KBM-7 (cell line): ENCODE measurements at regions not wholly inside any gene's neighbourhood (a gene's known extent, or its start where the extent isn't known, plus 50 kb on each side); places are given as distances from the start of the nearest gene placed in this dataset.
"Not testable (repeated sequence)": the region's sequence is repeated elsewhere in the genome, so short reads cannot be mapped to it uniquely, and the experiment has no call there.

Experiments
- DNase-seq: peaks from one replicate; pipeline ENCODE4 v3.0.0-alpha.2; 2015
- in situ Hi-C: fragments of 300-500 bp; cut with MboI; formaldehyde crosslinking; loops from 2 replicates; pipeline ENCODE4 v1.14.3; 2020; ENCODE audit warnings: low sequenced_read_pairs, low pct_unique_long_range_greater_than_20kb, mixed read lengths

DNA sequence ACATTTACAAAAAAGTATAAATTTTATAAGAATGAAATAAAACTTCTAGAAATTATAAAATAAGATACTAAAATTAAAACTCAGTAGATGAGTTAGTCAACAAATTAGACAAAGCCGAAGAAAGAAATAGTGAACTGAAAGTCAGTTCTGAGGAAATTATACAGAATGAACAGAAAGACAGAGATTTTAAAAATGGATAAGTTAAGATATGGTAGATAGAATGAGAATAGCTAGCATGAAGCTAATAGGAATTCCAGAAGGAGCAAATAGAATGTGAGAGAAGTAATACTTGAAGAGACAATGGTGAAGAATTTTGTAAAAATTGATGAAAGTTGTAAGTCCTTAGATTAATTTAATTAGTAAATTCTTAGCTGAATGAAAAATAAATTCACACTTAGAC lies 430.4 kb upstream of the RUNX1 start:
- DNase-seq = no peak
- in situ Hi-C loops = no loop called here

DNA sequence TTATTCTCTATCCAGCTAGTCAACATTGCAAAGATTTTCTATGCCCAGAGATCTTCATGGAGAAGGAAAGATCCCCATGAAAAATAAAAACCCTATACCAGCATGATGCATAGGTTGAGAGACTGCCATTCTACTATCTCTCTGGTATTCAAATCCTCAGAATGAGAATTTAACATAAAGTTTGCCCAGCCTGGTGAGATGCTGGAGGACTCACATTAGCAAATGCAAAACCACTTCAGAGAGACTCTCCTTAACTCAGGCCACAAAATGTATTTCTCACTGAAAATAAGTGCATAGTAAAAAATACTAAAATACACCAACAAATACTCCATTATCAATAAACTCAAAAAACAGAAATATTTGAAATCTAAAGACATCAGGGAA lies 430.0 kb upstream of the RUNX1 start:
- in situ Hi-C loops = no loop called here

DNA sequence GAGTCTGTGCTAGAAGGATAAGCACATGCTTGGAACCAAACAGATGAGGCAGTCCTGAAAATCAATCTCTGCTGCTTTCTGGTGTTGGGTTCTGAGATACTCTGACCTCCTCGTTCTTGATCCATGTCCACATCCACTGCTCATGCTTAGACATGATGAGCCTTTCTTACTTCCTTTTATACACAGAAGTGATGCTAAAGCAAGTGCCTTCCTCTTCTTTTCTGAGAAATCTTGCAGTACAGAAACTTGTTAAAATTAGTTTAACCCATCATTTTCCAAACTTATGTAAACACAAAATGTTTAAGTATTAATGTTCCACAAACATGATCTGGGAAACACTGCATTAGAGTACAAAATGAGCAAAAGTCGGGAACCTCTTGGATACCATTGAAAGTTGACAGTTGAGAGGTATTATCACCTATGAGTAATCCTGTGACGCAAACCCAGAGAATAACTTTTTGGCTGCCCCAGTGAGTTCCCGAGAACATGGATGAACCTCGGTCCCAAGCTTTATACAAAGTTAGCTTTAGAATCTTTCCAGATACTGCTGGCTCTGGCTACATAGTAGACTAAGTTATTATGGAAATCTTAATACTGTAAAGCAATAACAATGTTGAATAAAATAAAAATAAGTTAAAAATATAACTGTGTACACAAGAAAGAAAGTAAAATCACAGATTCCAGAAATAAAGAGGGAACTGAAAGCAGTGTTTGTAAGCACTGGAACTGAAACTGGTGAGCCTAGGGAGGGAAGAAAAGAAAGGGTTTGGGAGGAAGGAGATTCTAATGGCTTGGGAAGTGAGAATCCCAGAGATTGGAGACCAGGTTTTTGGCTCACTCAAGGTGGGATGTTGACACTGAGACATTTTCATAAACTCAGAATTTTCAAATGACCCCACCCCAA lies 429.3 kb upstream of the RUNX1 start:
- in situ Hi-C loops = no loop called here
- peak; percentile 63 for DNase-seq

More for the DNA sequence above, 430.0 kb upstream of the RUNX1 start:
- DNase-seq = no peak

DNA sequence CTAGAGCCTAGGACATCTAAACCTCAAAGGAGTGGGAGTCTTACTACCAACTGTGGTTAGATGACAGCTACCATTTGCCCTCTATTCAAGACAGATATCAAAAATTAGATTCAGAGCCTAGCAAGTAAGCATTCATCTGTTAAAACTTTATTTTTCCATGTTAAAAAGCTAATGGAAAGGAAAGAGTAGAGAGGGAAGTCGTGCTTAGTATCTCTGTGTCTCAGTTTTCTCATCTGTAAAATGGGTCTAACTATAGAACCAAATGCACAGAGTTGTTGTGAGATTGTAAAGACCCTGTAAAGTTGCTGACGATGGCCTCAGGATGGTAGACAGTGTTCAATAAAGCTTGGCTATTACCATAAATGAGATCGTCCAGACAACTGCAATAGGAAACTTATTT lies 428.5 kb upstream of the RUNX1 start:
- DNase-seq = no peak
- in situ Hi-C loops = no loop called here

DNA sequence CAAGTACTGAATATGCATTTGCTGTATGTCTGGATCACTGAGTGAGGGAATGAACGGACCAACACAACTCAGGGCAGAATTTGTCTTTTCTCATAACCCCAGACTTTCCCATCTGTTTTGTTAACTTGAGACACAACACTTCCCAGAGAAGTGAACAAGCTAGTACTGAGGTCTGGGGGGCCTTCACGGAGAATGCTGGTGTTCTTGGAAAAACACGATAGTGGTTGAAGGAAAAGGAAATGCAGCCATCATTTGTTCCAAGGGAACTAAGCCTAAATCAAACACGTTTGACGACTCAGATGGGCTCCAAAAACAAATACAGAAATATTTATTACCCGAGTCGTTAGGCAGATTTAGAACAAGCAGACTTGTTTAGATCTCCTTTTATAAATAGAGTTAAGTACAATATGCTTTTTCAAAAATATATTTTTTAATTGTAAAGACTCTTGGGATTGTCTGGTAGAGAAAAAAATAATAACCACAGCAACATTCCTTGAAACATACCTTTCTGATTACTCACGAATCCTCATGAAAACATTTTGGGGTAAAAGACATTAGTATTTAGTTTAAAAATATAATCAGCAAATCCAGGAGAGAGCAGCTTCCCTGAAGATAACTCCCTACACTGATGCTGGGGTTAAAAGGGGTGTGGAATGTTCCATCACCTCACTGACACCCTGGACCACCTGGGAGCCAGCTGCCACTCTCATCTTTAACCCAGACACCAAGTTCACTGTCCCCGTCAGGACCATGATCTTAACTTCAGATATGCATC lies 427.7 kb upstream of the RUNX1 start:
- in situ Hi-C loops = no loop called here
- no peak for DNase-seq

DNA sequence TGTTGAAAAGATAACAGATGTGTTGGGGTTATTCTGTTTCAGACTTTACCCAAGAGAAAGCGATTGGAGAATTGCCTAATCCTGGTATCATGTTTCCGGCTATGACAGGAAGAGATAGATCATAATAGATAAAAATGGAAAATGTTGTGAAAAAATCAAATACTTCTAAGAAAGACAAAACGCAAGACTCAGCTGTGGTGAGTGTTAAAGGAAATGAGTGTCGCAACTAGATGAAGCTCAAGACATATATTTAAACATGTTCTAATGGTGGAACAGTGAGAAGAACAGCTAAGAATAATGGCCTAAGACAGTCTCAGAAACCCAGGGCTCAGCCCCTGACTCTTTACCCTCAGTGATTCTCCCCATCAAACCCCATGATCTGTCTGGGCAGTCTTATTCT lies 426.7 kb upstream of the RUNX1 start:
- peak; percentile 93 for DNase-seq
- in situ Hi-C loops = no loop called here

DNA sequence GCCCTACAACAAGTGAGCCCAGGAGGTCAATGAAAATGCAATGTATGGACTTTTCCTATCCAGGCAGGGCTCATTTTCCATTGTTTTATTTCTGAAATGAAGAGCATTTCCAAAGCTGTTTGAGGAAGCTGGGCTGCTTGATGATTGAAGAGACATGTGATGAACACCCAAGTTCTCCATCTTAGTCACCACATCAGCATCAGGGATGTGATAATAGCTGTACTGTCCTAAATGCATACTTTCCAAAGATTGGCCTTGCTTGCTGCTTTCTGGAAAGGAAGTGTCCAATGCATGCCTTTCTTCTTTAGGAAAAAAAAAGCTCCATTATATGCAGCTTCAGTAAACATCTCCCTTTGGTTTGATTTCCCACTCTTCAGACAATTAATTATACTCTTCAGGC lies 425.9 kb upstream of the RUNX1 start:
- peak; percentile 46 for DNase-seq
- in situ Hi-C loops = no loop called here

DNA sequence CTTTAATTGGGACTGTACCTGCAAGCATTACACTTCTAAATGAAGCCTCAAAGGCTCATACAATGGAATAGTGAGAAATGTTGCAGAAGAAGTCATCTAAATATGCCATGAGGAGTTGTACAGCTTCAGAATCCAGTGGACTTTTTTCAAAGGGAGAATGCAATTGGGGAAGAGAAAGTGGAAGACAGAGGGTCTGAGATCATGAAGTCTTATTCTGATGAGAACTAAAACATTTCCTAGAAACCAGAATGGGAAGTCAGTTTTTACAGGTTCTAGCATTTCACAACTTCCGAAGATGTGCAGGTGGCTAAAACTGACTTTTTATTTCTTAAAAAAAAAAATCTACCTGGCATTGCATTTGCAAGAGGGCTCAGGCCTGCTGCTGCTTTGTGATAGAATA lies 424.4 kb upstream of the RUNX1 start:
- in situ Hi-C loops = no loop called here
- peak; percentile 74 for DNase-seq

DNA sequence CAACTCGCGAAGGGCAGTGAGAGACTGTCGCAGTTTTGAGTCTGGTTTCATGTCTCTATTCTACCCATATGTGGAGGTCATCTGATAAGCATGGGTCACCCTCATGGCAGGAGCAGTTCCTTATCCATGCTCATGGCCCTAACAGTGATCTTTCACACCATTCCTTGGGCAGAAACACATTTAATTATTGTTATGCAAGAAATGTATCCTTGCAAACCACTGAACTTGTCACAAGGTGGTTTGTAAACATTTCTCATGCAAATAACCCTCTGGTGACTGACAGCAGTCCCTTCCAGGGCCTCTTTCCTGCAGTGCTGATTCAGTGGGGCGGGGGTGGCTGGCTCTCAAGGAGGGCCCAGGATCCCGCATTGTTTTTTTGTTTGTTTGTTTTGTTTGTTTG lies 421.4 kb upstream of the RUNX1 start:
- in situ Hi-C loops = no loop called here
- no peak for DNase-seq

DNA sequence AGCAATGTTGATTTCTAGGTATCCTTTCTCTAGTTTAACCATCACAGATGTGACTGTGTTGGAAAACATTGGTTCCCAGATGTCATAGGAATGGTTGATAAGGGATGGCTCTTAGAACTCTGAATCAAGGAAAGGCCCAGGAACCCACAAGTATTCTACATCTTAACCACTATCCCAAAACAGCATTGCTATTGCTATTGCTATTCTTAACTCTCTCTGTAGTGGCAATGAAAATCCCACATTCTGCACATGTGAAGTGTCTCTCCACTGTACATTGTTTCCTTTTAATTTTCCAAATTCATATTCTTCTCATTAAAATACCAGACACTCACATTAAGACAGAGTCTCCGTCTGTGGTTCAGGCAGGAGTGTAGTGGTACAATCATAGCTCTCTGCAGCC lies 420.4 kb upstream of the RUNX1 start:
- in situ Hi-C loops = no loop called here
- no peak for DNase-seq

DNA sequence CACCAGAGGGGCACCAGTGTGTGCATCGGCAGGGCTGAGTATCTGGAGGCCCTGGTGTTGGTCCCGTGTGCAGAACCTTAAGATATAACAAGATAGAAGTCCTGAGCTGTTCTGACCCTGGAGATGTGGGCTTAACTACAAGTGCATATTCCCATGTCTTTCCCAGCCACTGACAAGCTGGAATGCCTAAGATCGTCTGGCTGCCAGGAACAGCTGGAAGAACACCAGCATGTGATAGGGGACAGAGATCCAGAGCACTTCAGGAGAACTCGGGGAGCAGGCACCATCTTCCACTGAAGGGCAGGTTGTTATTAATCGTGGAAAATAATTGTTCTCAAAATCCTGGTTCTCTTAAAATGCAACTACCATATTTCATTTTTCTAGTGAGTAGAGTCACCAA lies 419.9 kb upstream of the RUNX1 start:
- DNase-seq = no peak
- in situ Hi-C loops = no loop called here

DNA sequence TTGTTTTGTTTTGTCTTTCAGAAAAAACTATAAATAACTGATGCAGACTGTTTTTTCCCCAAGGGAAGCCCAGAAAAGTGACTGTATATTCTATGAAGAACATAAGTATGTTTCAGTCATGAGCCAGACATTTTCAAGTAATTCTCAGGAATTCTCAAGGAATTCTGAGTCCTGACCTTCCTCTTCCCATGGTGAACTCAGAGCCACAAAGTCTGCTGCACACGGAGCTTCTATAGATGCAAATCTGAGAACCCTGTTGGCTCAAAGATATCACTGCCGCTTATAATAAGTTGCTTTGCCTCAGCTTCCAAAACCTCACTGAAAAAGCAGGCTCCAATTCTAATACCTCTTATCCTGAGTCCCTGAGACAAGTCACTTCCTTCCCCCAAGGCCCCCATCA lies 418.5 kb upstream of the RUNX1 start:
- no peak for DNase-seq
- in situ Hi-C loops = no loop called here

DNA sequence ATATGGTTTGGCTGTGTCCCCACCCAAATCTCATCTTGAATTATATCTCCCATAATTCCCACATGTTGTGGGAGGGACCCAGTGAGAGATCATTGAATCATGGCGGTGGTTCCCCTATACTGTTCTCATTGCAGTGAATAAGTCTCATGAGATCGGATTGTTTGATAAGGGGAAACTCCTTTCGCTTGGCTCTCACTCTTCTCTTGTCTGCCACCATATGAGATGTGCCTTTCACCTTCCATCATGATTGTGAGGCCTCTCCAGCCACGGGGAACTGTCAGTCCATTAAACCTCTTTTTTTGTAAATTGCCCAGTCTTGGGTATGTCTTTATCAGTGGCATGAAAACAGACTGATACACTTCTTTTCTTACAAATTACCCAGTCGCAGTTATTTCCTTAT lies 417.6 kb upstream of the RUNX1 start:
- DNase-seq, in situ Hi-C loops: not testable (repeated sequence)

DNA sequence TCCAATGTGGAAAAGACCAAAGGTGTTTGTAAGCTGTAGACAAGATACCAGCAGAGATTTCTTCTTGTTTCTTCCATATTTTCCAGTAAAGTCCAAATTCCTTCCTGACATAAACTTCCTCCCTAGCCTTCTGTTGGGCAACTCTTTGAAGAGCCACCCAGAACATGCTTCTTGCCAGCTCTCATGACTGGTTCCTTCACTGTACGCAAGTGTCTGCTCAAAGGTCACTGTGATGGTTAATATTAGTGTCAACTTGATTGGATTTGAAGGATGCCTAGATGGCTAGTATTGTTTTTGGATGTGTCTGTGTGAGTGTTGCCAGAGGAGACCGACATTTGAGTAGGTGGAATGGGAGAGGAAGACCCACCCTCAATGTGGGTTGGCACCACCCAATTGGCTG lies 416.6 kb upstream of the RUNX1 start:
- DNase-seq = no peak
- in situ Hi-C loops = no loop called here

DNA sequence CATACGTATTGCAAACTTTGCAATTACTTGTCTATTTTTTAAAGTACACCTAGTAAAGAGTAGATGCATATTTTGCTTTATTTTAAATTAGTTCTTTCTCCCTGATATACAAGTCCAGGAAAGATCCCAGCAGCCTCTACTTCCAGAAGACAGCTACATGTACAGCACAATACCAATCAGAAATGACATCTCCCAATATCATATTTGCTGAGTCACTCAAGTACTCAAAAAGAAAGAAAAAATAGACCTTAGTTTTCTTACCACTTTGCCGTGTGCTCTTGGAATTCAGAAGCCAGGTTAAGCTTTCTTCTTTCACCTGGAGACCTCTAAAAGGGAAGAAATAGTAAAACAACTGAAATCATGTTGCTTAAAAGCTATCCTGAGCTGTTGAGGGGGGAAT lies 412.6 kb upstream of the RUNX1 start:
- in situ Hi-C loops = no loop called here
- DNase-seq = no peak

DNA sequence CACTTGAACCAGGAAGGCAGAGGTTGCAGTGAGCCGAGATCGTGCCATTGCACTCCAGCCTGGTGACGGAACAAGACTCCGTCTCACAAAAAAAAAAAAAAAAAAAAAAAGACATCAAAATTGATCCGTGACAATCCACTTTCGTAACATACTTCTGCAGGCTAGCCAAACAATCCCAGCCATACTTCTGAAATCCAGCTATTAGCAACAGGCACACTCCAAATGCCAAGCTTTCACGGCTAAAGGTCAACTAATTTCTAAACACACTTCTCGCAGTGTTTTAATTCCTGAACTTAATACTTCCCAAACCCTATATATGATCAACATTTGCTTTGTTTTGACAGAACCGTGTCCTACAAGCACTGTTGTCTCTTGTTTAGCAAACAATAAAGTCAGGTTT lies 411.3 kb upstream of the RUNX1 start:
- no peak for DNase-seq
- in situ Hi-C loops = no loop called here

DNA sequence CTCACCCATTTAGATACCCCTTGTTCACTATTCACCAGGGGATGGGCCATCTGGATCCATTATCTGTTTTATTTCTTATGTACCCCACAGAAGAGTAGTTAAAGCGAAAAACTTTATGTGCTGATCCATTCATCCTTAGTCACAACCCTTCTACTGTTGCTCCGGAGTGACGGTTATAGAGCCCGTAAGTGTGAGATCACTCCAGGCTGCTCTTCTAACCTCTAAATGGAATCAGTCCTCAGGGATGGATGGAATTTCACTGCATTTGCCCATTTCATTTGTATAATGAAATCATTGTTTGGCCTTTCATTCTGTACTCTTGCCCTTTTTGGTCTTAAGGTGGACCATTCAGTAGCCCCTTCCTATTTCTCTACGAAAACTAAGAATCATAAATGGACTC lies 409.3 kb upstream of the RUNX1 start:
- in situ Hi-C loops = no loop called here
- DNase-seq = no peak

DNA sequence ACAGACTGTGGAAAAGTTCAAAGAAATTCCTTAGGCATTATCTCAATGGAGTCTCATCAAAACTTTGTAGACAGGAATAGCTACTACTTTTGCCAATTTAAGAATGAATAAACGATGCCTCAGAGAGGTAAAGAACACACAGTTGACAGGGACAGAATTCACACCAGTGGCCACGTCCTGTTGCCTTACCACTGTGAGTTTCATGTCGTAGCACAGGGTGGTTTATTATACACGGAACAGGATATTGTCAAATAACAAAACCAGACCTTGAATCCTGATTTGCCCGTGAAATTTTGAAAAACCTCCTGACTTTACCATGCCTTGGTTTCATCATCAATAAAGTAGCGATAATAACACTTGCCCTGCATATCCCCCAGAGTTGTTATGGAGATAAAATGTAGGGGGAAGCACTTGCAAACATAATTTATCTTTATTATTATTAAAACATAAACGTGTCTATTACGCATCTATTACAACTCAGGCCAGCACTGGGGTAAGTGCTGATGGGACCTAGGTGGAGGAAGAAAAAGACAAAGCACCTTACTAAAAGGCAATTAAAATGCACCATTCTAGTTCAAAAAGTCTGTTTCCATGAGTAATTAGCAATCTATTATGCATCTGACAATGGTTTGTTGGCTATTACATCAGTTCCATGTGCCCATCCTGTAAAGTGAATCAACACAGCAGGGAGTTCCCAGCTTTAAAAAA lies 408.1 kb upstream of the RUNX1 start:
- DNase-seq = no peak
- in situ Hi-C loops = no loop called here

DNA sequence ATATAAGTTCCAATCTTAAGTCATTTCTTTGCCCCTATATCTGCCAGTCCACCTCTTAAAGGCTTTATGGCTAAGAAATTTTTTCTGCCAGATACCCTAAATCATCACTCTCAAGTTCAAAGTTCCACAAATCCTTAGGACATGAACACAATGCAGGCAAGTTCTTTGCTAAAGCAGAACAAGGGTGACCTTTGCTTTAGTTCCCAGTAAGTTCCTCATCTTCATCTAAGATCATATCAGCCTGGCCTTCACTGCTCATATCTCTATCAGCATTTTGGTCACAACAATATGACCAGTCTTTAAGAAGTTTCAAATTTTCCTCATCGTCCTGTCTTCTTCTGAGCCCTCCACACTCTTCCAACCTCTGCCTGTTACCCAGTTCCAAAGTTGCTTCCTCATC lies 402.2 kb upstream of the RUNX1 start:
- DNase-seq = no peak
- in situ Hi-C loops = no loop called here

DNA sequence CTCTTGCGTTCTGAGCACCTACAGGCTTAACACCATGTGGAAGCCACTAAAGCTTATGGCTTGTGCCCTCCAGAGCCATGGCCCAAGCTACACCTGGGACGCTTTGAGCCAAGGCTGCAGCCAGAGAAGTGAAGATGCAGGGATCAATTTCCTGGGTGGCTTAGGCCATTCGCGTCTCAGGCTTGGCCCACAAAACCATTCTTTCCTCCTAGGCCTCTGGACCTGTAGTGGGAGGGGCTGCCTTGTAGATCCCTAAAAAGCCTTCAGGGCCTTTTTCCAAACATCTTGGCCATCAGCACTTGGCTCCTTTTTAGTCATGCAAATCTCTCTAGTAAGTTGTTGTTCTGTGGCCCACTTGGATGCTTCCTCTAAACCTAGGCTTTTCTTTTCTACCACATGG lies 401.7 kb upstream of the RUNX1 start:
- in situ Hi-C loops = no loop called here
- no peak for DNase-seq
